ENCODE measurements at regions not wholly inside any gene's neighbourhood (a gene's known extent, or its start where the extent isn't known, plus 50 kb on each side); places are given as distances from the start of the nearest gene placed in this dataset.

DNA sequence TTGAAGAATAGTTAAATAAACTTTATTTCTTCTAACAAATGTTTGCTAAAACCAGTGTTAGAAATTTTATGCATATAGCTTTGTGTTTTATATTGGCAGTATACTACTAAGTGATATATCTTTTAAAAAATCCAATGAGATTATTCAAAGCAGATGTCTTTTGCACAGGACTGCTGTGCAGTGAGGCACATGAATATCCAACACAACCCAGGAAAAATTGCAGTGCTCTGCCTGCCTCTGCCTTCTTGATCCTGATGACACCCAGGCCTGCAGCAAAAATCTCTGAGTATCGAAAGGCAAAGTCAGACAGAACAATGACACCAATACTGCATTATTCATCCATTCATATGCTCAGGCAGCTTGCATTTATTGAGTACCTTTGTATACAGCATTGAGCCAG, 1076.5 kb upstream of the ARRDC3 start:
- TF ChIP-seq, protein P1, sequence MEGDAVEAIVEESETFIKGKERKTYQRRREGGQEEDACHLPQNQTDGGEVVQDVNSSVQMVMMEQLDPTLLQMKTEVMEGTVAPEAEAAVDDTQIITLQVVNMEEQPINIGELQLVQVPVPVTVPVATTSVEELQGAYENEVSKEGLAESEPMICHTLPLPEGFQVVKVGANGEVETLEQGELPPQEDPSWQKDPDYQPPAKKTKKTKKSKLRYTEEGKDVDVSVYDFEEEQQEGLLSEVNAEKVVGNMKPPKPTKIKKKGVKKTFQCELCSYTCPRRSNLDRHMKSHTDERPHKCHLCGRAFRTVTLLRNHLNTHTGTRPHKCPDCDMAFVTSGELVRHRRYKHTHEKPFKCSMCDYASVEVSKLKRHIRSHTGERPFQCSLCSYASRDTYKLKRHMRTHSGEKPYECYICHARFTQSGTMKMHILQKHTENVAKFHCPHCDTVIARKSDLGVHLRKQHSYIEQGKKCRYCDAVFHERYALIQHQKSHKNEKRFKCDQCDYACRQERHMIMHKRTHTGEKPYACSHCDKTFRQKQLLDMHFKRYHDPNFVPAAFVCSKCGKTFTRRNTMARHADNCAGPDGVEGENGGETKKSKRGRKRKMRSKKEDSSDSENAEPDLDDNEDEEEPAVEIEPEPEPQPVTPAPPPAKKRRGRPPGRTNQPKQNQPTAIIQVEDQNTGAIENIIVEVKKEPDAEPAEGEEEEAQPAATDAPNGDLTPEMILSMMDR (IDR thresholded peaks at IDR 0.05): no peak
- no peak for TF ChIP-seq POLR2A (IDR thresholded peaks at IDR 0.05)
